C4-2B (cell line): ENCODE measurements at regions not wholly inside any gene's neighbourhood (a gene's known extent, or its start where the extent isn't known, plus 50 kb on each side); places are given as distances from the start of the nearest gene placed in this dataset.

Experiments used
- CTCF ChIP-seq: fragments of 450-650 bp; conservative IDR thresholded peaks from 2 replicates; pipeline ENCODE4 v1.5.1; 2017; ENCODE audit warnings: mild to moderate bottlenecking
- ZFX ChIP-seq: fragments of 450-650 bp; IDR thresholded peaks from 2 replicates; pipeline ENCODE4 v1.6.1; 2017

DNA sequence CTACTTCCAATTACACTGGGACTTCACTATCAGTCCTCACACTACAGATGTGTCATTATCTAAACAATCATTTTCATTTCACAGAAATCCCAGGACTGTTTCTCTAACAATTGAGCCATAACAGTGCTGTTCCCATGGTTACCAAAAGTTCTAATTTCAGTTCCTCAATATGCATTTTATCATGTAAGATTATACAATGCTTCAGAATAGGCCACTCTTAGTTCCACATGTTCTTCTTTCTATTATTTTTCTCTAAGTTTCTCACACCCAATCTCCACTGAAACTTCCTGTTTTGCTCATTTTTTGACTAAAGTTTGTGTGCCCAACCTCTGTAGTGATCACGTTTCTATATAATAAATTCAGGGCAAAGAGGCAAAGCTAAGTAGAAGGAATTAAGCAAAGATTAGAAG is 185.8 kb downstream of the DUSP6 start:
- no peak for TF ChIP-seq CTCF
- no peak for TF ChIP-seq ZFX
